HG03432 (cell line): ENCODE measurements at regions not wholly inside any gene's neighbourhood (a gene's known extent, or its start where the extent isn't known, plus 50 kb on each side); places are given as distances from the start of the nearest gene placed in this dataset.

ENCODE experiments used
- ATAC-seq: cut with Tn5 transposase; IDR thresholded peaks from one replicate; pipeline ENCODE4 v1.9.1; 2021; ENCODE audit warnings: mild to moderate bottlenecking, moderate library complexity; ENCODE audit not compliant: unreplicated experiment

GRCh38 chr16:8292271-8292670 lies 298.0 kb downstream of the TMEM114 start:
- ATAC-seq = no peak

- no peak for ATAC-seq
Measured at GRCh38 chr16:8286348-8286747, 304.0 kb downstream of the TMEM114 start.

- no peak for ATAC-seq
Measured at GRCh38 chr16:8283195-8283594, 307.1 kb downstream of the TMEM114 start.

GRCh38 chr16:8278031-8278580 lies 312.2 kb downstream of the TMEM114 start:
- no peak for ATAC-seq

- ATAC-seq = no peak
Measured at GRCh38 chr16:8271344-8271743, 319.0 kb downstream of the TMEM114 start.

- no peak for ATAC-seq
Measured at GRCh38 chr16:8262299-8262698, 328.0 kb downstream of the TMEM114 start.

- no peak for ATAC-seq
Measured at GRCh38 chr16:8260140-8260539, 330.2 kb downstream of the TMEM114 start.

GRCh38 chr16:8258523-8258922 lies 331.8 kb downstream of the TMEM114 start:
- no peak for ATAC-seq

- ATAC-seq = no peak
Measured at GRCh38 chr16:8257561-8257960, 332.8 kb downstream of the TMEM114 start.

- no peak for ATAC-seq
Measured at GRCh38 chr16:8254405-8254804, 335.9 kb downstream of the TMEM114 start.

- ATAC-seq = no peak
Measured at GRCh38 chr16:8253718-8254117, 336.6 kb downstream of the TMEM114 start.

GRCh38 chr16:8251727-8252126 lies 338.6 kb downstream of the TMEM114 start:
- no peak for ATAC-seq

GRCh38 chr16:8251298-8251697 lies 339.0 kb downstream of the TMEM114 start:
- ATAC-seq = peak; percentile 82

GRCh38 chr16:8247993-8248392 lies 342.3 kb downstream of the TMEM114 start:
- ATAC-seq = no peak

- no peak for ATAC-seq
Measured at GRCh38 chr16:8243981-8244380, 346.3 kb downstream of the TMEM114 start.

GRCh38 chr16:8241408-8241807 lies 348.9 kb downstream of the TMEM114 start:
- ATAC-seq = no peak

GRCh38 chr16:8239443-8239842 lies 350.9 kb downstream of the TMEM114 start:
- ATAC-seq = no peak

GRCh38 chr16:8237452-8237851 lies 352.9 kb downstream of the TMEM114 start:
- ATAC-seq = no peak

- ATAC-seq = no peak
Measured at GRCh38 chr16:8236816-8237215, 353.5 kb downstream of the TMEM114 start.

- no peak for ATAC-seq
Measured at GRCh38 chr16:8230497-8230896, 359.8 kb downstream of the TMEM114 start.

GRCh38 chr16:8229011-8229520 lies 361.2 kb downstream of the TMEM114 start:
- no peak for ATAC-seq

- ATAC-seq = no peak
Measured at GRCh38 chr16:8217201-8217600, 373.1 kb downstream of the TMEM114 start.

GRCh38 chr16:8204769-8205168 lies 385.5 kb downstream of the TMEM114 start:
- no peak for ATAC-seq
